Urinary bladder (tissue), 3 donors: ENCODE measurements at regions not wholly inside any gene's neighbourhood (a gene's known extent, or its start where the extent isn't known, plus 50 kb on each side); places are given as distances from the start of the nearest gene placed in this dataset.
"Not testable (repeated sequence)": the region's sequence is repeated elsewhere in the genome, so short reads cannot be mapped to it uniquely, and the experiment has no call there.

Source experiments
- DNase-seq: peaks from one replicate; pipeline ENCODE4 v3.0.0-alpha.2; 2015; ENCODE audit errors: extremely low spot score
- H3K27ac ChIP-seq: one replicate; pipeline ENCODE4 v1.5.1; 2013; ENCODE audit warnings: low read depth, mild to moderate bottlenecking, moderate library complexity
- H3K36me3 ChIP-seq: one replicate; pipeline ENCODE4 v1.6.1; 2013; ENCODE audit warnings: mild to moderate bottlenecking, moderate library complexity; ENCODE audit not compliant: insufficient read depth
- H3K4me1 ChIP-seq: one replicate; pipeline ENCODE4 v1.6.1; 2013; ENCODE audit warnings: mild to moderate bottlenecking, moderate library complexity; ENCODE audit not compliant: insufficient read depth
- H3K4me3 ChIP-seq: one replicate; pipeline ENCODE4 v1.5.1; 2013; ENCODE audit warnings: low read depth, low read length
- WGBS: extraction: QIAGEN DNeasy Blood & Tissue Kit; methylation state at CpG from one replicate; pipeline ENCODE4 v1.1.7; 2013; 5-methylcytosine and 5-hydroxymethylcytosine counted together
- donor health status: healthy with polysubstance abuse.
- donor health status: healthy.

- Histone ChIP-seq H3K36me3 (no peaks in the 10 kb centered on the region), H3K27ac (no peak overlapping the region), H3K4me3 (no peak overlapping the region), H3K4me1 (no peaks in the 10 kb centered on the region)
- 48% methylated on average over 1 of the region's 1 CpG for WGBS
- no peak for DNase-seq
Measured at GRCh38 chr13:105678072-105678471, 857.4 kb downstream of the EFNB2 start.

DNA sequence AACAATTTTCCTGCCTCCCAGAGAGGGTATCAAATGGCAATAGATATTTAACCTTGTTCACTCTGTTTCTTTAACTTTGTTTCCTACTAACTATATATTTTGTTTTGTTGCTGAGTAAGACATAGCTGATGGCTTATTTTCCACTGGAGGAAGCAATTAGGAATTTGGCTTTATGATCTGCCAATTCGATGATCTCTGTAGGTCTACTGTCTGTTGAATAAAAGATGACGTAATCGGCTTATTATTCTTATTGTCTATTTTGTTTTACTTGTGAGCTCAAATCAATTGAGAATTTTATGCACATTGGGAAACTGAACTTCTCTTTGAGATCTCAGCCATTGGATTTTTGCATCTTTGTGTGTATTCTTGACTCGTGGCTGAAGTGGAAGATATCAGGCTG is 862.6 kb downstream of the EFNB2 start:
- Histone ChIP-seq H3K27ac (no peak overlapping the region), H3K36me3 (no peaks in the 10 kb centered on the region), H3K4me1 (no peaks in the 10 kb centered on the region), H3K4me3 (no peak overlapping the region)
- DNase-seq: no peak
- 70% methylated on average over 4 of the region's 4 CpGs for WGBS

GRCh38 chr13:105671131-105671530 is 864.3 kb downstream of the EFNB2 start:
- DNase-seq, H3K36me3 ChIP-seq: not testable (repeated sequence)
- WGBS: 95% methylated on average over 9 of the region's 9 CpGs

DNA sequence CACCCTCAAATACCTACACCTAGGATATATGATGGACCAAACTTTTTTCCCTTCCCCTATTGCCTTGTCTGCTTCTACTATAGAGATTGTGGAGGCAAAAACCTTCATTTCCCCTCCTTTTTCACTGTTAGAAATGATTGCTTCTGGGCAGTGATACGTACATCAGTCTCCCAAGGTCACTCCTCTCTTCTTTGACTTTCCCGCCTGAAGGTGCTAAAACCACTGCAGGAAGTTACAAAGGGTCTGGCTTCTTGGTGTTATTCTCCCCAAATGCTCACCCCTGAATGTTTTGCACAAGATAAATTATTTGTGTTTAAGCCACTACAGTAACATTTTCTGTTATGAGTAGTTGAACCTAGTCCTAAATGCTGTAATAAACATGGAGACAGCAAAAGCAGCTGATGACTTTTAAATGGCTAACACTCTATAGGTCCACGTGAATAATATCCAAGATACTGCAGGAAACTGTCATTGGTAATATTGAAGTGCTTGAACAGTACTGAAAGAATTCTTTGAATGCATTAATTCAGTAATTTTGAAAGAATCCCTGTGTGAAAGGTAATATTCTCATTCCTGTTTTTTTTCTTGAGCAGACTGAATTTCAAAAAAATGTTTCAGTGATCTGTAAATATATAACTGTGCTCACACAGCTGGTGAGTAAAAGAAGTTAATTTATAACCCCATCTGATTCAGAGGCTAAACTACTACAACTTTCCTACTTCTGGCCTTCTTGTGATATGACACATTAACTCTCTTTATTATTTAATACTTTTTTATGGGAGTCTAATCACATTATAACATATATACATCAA is 865.1 kb downstream of the EFNB2 start:
- Histone ChIP-seq H3K4me3 (no peak overlapping the region), H3K27ac (no peak overlapping the region), H3K4me1 (no peaks in the 10 kb centered on the region), H3K36me3 (no peaks in the 10 kb centered on the region)
- no peak for DNase-seq
- WGBS: 87% methylated on average over 3 of the region's 3 CpGs

More at GRCh38 chr13:105671131-105671530, 864.3 kb downstream of the EFNB2 start:
- H3K27ac ChIP-seq, H3K4me1 ChIP-seq, H3K4me3 ChIP-seq: not testable (repeated sequence)

DNA sequence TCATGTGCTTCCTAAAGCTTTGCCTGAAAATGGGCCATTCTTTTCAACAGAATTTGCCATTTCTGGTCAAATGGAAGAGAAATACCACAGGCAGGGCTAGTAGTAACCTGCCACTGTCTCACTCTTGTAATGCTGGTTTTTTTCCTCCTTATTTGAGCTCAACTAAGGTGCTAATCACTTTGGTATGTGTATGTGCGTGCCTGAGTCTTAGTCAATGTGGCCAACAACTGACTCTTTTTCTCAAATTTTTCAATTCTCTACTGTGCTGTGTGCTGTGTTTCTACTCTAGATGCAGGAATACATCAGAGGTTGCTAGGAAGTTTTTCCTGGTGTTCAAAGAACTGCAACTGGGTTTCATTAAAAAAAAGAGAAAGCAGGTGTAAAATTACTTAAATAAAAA is 870.2 kb downstream of the EFNB2 start:
- Histone ChIP-seq H3K4me1 (no peaks in the 10 kb centered on the region), H3K4me3 (no peak overlapping the region), H3K36me3 (no peaks in the 10 kb centered on the region), H3K27ac (no peak overlapping the region)
- DNase-seq: no peak
- WGBS: 88% methylated on average over 1 of the region's 1 CpG

- DNase-seq: no peak
- Histone ChIP-seq H3K4me1 (no peaks in the 10 kb centered on the region), H3K36me3 (no peaks in the 10 kb centered on the region), H3K4me3 (no peak overlapping the region), H3K27ac (no peak overlapping the region)
- WGBS: 95% methylated on average over 5 of the region's 5 CpGs
Measured at GRCh38 chr13:105663182-105663581, 872.3 kb downstream of the EFNB2 start.

DNA sequence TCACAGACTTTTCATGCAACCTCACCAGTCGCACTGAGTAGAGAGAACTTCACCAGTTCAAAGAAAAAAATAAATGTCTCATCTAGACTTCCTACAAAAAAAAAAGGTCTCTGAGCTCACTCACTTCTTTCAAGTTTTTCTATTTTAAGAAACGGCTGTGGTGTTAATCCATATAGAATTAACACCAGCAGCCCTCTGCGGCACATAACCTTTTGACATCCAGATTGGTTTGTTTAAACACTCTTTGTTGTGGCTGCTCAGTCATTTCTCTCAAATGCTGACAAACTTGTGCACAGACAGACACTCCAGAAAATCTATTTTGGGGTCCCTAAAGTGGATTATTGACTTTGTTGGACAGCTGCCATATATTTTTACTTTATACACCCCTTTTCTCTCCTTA is 874.9 kb downstream of the EFNB2 start:
- Histone ChIP-seq H3K4me3 (no peak overlapping the region), H3K27ac (no peak overlapping the region), H3K4me1 (no peaks in the 10 kb centered on the region), H3K36me3 (no peaks in the 10 kb centered on the region)
- 66% methylated on average over 3 of the region's 3 CpGs for WGBS
- no peak for DNase-seq

- no peak overlapping the region for H3K4me3 ChIP-seq
- no peaks in the 10 kb centered on the region for H3K4me1 ChIP-seq
- no peak for DNase-seq
- 88% methylated on average over 3 of the region's 3 CpGs for WGBS
- no peak overlapping the region for H3K27ac ChIP-seq
- H3K36me3 ChIP-seq: no peaks in the 10 kb centered on the region
Measured at GRCh38 chr13:105658431-105658830, 877.0 kb downstream of the EFNB2 start.

DNA sequence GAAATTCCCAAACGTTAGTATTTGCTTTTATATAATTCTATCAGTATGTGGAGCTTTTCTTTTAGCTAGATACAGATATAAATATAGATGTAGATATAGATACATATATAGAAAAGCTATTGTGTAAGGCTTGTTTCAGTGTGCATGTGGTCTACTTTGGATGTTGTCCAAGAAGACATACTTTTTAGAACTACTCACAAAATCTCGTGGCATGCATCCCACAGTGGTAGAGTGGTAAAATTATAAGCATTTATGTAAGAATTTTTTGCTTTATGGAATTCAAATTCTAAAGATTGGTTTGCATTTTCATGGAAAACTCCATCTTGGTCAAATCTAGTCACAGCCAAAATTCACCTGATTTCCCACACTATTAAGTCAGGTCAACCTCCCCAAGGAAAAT is 880.4 kb downstream of the EFNB2 start:
- WGBS: 39% methylated on average over 2 of the region's 2 CpGs
- Histone ChIP-seq H3K4me1 (no peaks in the 10 kb centered on the region), H3K27ac (no peak overlapping the region), H3K36me3 (no peaks in the 10 kb centered on the region), H3K4me3 (no peak overlapping the region)
- DNase-seq: no peak

- 95% methylated on average over 5 of the region's 5 CpGs for WGBS
- DNase-seq: no peak
- Histone ChIP-seq H3K4me3 (no peak overlapping the region), H3K4me1 (no peaks in the 10 kb centered on the region), H3K36me3 (no peaks in the 10 kb centered on the region), H3K27ac (no peak overlapping the region)
Measured at GRCh38 chr13:105643966-105644365, 891.5 kb downstream of the EFNB2 start.

- 96% methylated on average over 8 of the region's 8 CpGs for WGBS
- DNase-seq: no peak
- Histone ChIP-seq H3K4me1 (no peaks in the 10 kb centered on the region), H3K36me3 (no peaks in the 10 kb centered on the region), H3K27ac (no peak overlapping the region), H3K4me3 (no peak overlapping the region)
Measured at GRCh38 chr13:105642511-105642958, 892.9 kb downstream of the EFNB2 start.

DNA sequence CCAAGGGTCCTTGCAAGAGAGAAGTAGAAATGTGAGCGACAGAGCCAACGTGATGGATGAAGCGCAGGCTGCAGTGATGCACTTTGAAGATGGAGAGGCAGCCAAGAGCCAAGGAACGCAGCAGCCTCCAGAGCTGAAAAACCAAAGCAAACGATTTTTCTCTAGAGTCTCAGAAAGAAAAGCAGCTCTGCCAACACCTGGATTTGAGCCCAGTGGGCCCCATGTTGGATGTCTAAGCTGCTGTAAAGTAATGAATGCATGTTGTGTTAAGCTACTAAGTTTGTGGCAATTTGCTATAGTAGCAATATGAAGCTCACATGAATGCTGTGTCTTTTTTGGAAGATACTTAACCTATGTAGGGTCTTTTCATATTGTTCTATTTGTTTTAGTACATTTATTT is 894.3 kb downstream of the EFNB2 start:
- WGBS: 76% methylated on average over 5 of the region's 5 CpGs
- H3K4me3 ChIP-seq: no peak overlapping the region
- no peak for DNase-seq
- no peaks in the 10 kb centered on the region for H3K36me3 ChIP-seq
- H3K4me1 ChIP-seq: no peaks in the 10 kb centered on the region
- no peak overlapping the region for H3K27ac ChIP-seq

DNA sequence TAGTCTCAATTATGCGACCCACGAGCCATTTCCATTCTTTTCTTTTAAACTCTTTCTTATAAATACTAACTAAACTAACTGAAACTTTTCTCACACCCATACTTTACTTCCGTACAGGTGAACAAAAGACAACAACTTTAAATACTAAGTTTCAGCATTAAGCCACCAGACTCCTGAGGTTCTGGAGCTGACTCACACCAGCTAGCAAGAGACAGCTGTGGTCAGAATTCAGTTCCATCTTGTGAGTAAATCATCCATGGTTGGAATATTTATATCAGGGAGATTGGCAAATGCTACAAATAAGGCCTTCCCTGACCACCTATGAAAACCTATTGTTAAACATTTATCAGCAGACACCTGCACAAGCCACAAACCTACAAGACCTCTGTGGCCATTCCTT is 897.0 kb downstream of the EFNB2 start:
- Histone ChIP-seq H3K4me3 (no peak overlapping the region), H3K4me1 (no peaks in the 10 kb centered on the region), H3K27ac (no peak overlapping the region), H3K36me3 (no peaks in the 10 kb centered on the region)
- 90% methylated on average over 3 of the region's 3 CpGs for WGBS
- no peak for DNase-seq

DNA sequence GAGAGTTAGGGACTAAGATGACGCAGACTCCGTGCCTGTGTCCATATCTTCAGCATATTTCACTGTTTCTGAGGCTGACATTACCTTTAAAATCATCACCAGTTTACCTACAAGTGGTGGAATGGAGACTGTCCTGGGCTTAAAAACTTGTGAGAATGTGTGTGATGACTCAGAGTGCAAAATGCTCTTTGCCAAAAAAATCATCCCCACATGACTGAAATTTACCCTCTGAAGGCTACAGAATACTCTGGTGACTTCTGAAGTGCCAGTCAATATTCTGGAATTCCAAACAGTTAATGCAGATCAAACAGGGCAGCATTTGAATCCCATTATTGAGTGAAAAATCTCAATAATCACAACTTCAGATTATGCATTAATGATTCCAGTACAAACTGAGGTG is 901.4 kb downstream of the EFNB2 start:
- H3K27ac ChIP-seq: no peak overlapping the region

More for the DNA sequence above, 901.4 kb downstream of the EFNB2 start:
- no peak overlapping the region for H3K4me3 ChIP-seq
- H3K36me3 ChIP-seq: no peaks in the 10 kb centered on the region
- DNase-seq: no peak
- H3K4me1 ChIP-seq: no peaks in the 10 kb centered on the region
- WGBS: 92% methylated on average over 2 of the region's 2 CpGs
